SH-SY5Y (cell line): ENCODE measurements at regions not wholly inside any gene's neighbourhood (a gene's known extent, or its start where the extent isn't known, plus 50 kb on each side); places are given as distances from the start of the nearest gene placed in this dataset.

Experiments used
- GATA2 ChIP-seq: IDR thresholded peaks from 2 replicates; pipeline ENCODE4 v1.6.1; 2011; ENCODE audit warnings: mild to moderate bottlenecking, low read depth, low read length
- GATA3 ChIP-seq: IDR thresholded peaks from 2 replicates; pipeline ENCODE4 v1.6.1; 2011; ENCODE audit warnings: low read depth, mild to moderate bottlenecking, low read length, moderate library complexity

GRCh38 chr18:46179306-46179705 lies 75.1 kb downstream of the HAUS1 start:
- TF ChIP-seq GATA3 (no peak), GATA2 (no peak)

DNA sequence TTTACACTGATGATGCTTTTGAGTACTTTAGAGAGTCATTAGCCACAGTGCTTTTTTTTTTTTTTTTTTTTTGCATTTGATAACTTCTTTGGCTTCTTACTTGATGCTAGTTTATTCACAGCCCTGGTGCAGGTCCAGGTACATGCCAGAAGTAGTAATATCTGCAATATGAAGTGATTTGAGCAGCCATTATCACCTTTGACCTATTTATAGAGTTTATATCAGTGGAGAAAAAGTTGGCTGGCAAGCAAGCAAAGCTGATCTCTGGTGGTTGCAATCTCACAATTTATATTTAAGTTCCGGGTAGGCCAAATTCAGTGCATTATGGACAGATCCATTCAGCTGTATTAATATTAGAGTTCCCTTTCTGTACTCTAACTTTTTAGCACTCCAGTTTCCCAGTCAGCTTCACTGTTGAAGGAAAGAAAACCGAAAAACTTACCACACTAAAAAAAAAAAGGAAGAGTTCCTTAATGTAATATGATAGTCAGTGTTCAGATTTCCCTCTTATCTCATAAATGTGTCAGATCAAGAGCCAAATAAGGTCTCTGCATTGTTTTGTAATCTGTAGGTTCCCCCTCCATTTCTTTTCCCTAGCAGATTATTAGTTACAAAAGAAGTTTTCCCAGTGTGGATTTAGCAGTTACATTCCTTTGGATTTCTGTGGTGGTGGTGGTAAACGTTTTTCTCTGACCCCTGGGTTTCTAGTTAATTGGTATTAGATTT lies 78.6 kb downstream of the HAUS1 start:
- TF ChIP-seq GATA2 (no peak), GATA3 (no peak)

DNA sequence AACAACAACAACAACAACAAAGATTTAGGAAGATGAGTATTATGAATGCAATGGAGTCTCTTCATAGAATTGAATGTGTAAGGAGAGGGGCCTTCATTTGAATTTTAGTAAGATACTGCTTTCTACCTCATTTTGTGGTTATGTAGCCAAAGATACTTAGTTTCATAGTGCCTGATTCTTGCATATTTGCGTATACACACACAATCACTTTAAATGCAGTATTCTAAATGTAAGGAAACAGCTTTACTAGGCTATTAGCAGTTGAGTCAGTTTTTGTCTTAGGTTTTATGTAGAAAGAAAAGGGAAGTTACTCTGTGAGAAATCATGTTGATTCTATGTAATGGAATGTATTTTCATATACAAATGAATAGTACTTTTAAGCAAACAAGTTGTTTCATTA lies 80.5 kb downstream of the HAUS1 start:
- no peak for TF ChIP-seq GATA2
- no peak for TF ChIP-seq GATA3

- no peak for TF ChIP-seq GATA3
- TF ChIP-seq GATA2, result no peak
Measured at GRCh38 chr18:46190667-46191066, 86.5 kb downstream of the HAUS1 start.

GRCh38 chr18:46196627-46197243 lies 92.5 kb downstream of the HAUS1 start:
- no peak for TF ChIP-seq GATA3
- no peak for TF ChIP-seq GATA2

GRCh38 chr18:46199515-46200147 lies 95.4 kb downstream of the HAUS1 start:
- TF ChIP-seq GATA3, result no peak
- TF ChIP-seq GATA2, result no peak

DNA sequence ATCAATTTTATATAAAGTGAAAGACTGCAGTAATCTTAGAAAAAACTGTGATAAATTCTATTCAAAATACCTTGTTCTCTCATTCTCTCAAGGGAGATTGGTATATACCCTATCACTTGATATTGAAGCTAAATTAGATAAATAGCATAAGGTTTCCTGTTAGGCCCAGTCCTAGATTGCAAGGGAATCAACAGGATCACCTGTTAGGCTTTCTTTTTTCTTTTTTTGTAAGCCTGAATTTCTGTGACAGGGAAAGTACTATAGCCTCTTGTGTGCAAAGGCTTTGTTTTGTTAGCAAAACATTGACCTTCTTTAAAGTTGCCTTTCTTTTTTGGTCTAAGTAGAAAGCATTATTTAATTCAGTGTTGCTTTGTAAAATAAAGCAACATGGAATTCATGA lies 100.0 kb downstream of the HAUS1 start:
- no peak for TF ChIP-seq GATA2
- TF ChIP-seq GATA3, result no peak

- no peak for TF ChIP-seq GATA3
- TF ChIP-seq GATA2, result no peak
Measured at GRCh38 chr18:46207985-46208384, 103.8 kb downstream of the HAUS1 start.

DNA sequence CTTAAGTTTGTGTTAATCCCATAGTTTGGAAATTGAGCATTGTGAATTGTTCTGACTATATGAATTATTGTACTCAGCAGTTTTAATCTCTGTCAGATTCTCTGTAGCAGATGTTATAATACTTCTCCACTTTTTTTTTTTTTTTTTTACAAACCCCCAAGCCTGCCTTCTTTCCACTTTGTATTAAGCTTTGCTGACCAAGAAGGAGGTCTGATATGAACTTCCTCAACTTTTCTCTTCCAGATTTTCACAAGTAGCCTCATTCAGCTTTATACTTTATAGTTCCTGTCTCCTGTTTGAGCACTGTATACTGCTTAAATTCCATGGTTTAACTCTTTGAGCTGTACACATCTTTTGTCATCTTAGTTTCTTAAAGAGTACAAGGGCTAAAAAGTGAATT lies 105.0 kb downstream of the HAUS1 start:
- no peak for TF ChIP-seq GATA2
- no peak for TF ChIP-seq GATA3

- TF ChIP-seq GATA3 (no peak), GATA2 (no peak)
Measured at GRCh38 chr18:46211816-46212215, 107.6 kb downstream of the HAUS1 start.

GRCh38 chr18:46212398-46212797 lies 108.2 kb downstream of the HAUS1 start:
- TF ChIP-seq GATA3 (no peak), GATA2 (no peak)

DNA sequence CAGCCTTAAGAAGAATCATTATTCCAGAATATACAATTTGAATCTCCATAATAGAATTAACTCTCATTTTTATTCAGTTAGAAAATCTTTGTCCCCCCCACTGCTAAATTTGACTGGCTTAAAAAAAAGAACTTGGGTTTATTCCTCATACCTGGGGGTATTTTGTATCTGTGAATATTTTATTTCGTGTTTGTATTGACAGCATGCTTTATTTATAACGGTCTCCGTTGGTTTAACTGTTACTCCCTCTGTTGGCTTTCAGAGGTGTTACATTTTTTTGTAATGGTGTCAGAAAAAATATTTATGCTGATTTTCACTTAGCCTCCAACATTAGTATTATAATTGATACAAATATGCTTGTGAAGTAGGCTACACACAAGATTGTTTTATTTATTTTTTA lies 109.1 kb downstream of the HAUS1 start:
- TF ChIP-seq GATA3 (no peak), GATA2 (no peak)

DNA sequence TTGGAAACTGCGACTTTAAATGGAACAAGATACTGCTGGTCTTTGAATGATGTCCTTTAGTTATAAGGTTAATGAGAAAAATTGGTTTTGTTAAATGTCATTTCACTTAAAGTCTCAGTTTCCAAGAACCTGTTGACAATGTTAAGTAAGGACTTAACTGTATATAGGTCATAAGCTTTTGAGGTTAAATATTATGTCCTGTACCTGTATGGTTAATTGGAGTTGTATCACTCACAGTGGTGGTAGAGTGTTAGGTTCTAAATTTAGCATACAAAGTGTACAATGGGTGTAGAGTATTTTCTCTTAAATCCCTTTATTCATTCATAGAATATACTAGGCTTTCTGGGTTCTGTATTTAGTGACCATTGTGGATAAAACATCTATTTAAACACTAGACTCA lies 110.2 kb downstream of the HAUS1 start:
- TF ChIP-seq GATA3 (no peak), GATA2 (no peak)

- no peak for TF ChIP-seq GATA3
Measured at GRCh38 chr18:46215902-46216723, 111.9 kb downstream of the HAUS1 start.
